Neural crest cell (in vitro differentiated cells): ENCODE measurements at regions not wholly inside any gene's neighbourhood (a gene's known extent, or its start where the extent isn't known, plus 50 kb on each side); places are given as distances from the start of the nearest gene placed in this dataset.

ENCODE experiments used
- DNase-seq: peaks from one replicate; pipeline ENCODE4 v3.0.0; 2021; ENCODE audit warnings: low read depth, mixed read lengths, low spot score
- H3K27ac Mint-ChIP-seq: one replicate; pipeline ENCODE4 v1.8.0; 2021; ENCODE audit warnings: mild to moderate bottlenecking, mixed read lengths; ENCODE audit not compliant: unreplicated experiment
- H3K27me3 Mint-ChIP-seq: 2 replicates; pipeline ENCODE4 v1.8.0; 2021; ENCODE audit warnings: low read depth, mild to moderate bottlenecking, mixed read lengths
- H3K36me3 Mint-ChIP-seq: 2 replicates; pipeline ENCODE4 v1.8.0; 2021; ENCODE audit warnings: low read depth, mild to moderate bottlenecking, mixed read lengths
- H3K4me1 Mint-ChIP-seq: 2 replicates; pipeline ENCODE4 v1.8.0; 2021; ENCODE audit warnings: mixed read lengths
- H3K4me3 Mint-ChIP-seq: one replicate; pipeline ENCODE4 v1.8.0; 2021; ENCODE audit warnings: mild to moderate bottlenecking, mixed read lengths
- H3K9me3 Mint-ChIP-seq: 2 replicates; pipeline ENCODE4 v1.8.0; 2021; ENCODE audit warnings: mixed read lengths
- TF ChIP-seq, protein P1 (sequence below): fragments of 200-600 bp; sonication (generic); conservative IDR thresholded peaks from 2 replicates; pipeline ENCODE4 v1.5.0; 2021; ENCODE audit warnings: antibody characterized with exemption, mild to moderate bottlenecking

DNA sequence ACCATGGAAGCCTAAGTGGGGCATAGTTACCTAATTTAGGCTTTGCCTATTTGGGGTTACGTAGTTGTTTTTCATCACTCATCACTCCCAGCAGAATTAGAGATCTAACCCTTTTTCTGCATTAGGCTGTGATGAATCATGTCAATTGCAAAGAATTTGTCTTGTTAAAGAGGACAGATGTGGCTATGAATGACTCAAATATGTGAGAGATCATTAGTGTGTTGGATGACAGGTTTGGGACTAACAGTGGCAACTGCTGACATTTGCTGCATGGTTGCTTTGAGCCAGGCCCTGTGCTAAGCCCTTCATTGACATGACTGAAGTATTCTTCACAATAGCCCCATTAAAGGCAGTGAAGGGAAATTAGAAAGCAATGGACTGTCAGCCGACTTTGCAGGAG, 83.4 kb upstream of the BMPER start:
- TF ChIP-seq, protein P1, sequence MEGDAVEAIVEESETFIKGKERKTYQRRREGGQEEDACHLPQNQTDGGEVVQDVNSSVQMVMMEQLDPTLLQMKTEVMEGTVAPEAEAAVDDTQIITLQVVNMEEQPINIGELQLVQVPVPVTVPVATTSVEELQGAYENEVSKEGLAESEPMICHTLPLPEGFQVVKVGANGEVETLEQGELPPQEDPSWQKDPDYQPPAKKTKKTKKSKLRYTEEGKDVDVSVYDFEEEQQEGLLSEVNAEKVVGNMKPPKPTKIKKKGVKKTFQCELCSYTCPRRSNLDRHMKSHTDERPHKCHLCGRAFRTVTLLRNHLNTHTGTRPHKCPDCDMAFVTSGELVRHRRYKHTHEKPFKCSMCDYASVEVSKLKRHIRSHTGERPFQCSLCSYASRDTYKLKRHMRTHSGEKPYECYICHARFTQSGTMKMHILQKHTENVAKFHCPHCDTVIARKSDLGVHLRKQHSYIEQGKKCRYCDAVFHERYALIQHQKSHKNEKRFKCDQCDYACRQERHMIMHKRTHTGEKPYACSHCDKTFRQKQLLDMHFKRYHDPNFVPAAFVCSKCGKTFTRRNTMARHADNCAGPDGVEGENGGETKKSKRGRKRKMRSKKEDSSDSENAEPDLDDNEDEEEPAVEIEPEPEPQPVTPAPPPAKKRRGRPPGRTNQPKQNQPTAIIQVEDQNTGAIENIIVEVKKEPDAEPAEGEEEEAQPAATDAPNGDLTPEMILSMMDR = no peak
- Mint-ChIP-seq H3K9me3 (peaks cover 2% of the 10 kb centered on the region), H3K36me3 (no peaks in the 10 kb centered on the region), H3K4me3 (no peak overlapping the region), H3K4me1 (no peaks in the 10 kb centered on the region), H3K27me3 (peaks cover 10% of the 10 kb centered on the region), H3K27ac (no peak overlapping the region)
- DNase-seq = no peak

DNA sequence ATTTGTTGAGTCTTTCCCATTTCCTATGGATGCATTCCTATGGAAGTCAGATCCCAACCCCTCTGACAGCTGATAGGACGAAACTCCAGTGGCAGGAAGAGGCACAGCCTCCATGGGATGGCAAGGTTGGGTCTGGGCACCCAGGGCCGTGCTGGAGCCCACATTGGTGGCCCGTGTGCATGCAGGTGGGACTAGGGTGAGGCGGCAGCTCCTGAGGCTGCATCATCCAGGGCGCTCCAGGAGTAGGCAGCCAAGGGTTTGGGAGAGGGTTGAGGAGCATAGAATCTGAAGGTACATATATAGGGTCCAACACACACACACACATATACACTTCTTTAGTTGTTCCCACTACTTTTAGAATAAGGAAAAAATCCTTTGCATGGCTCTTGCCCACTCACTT, 81.4 kb upstream of the BMPER start:
- Mint-ChIP-seq H3K36me3 (no peaks in the 10 kb centered on the region), H3K4me1 (no peaks in the 10 kb centered on the region), H3K4me3 (no peak overlapping the region), H3K9me3 (peaks cover 4% of the 10 kb centered on the region), H3K27me3 (peaks cover 4% of the 10 kb centered on the region), H3K27ac (no peak overlapping the region)
- TF ChIP-seq, protein P1 = no peak
- no peak for DNase-seq

DNA sequence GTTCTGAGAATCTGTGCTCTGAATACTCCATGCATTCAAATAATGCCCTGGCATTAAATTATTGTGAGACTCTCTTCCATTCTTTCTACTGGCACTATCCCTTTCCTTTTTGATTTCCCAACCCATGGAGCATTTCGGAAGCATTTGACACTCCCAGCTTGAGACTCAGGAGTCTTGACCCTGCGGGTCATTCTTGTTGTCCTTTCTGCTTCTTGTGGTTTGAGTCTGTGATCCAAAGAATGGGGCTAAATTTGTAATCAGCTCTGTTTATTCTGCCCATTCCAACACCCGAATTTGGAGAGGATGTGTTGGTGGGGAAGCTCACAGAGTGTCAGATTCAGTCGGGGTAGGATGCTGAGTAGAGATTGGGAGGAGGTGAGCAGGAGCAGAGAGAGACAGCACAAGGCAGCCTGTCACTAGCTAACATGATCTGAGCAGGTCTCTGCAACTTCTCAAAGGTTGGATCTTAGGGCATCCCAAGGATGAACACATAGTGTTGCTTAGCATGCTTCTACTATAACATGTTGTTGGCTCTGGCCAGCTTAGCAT, 80.4 kb upstream of the BMPER start:
- Mint-ChIP-seq H3K27ac (no peak overlapping the region), H3K9me3 (peaks cover 4% of the 10 kb centered on the region), H3K4me3 (no peak overlapping the region), H3K27me3 (peaks cover 1% of the 10 kb centered on the region), H3K36me3 (no peaks in the 10 kb centered on the region), H3K4me1 (no peaks in the 10 kb centered on the region)
- TF ChIP-seq, protein P1 = no peak
- no peak for DNase-seq

DNA sequence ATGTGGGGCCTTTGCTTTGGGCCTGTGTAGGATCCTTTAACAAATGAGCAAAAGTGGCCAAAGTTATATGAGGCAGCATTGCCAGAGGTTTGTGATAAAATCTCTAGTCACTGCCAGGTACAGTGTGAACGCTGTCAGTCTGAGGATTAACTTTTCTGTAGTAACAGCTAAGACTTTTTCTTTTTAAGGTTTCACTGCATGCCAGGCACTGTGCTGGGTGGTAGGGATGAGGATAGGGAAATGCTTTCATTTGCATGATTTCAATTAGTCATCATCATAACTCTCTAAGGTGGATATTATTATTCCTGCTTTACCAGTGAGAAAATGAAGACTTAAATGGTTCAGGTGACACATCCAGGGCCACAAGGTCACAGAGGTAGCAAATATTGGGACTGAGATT, 79.7 kb upstream of the BMPER start:
- Mint-ChIP-seq H3K4me1 (no peaks in the 10 kb centered on the region), H3K9me3 (peaks cover 4% of the 10 kb centered on the region)

DNA sequence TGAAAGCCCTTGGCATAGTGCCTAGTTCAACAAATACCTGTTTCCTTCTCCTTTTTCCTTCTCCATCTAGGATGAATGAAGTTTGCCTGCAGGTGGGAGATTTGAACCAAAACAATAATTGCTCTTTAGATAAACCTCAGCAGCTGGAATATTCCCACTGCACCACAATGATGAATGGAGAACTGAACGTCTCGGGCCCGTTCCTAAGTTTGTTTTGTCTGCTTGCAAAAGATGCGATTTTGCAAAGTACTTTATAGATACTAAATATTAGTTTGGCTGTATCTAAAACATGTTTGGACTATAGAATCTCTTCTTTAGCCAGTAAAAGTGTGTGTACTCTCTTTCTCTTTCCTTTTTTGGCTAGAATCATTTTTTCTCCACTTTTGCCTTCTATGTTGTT, 75.8 kb upstream of the BMPER start:
- Mint-ChIP-seq H3K4me3 (no peak overlapping the region), H3K9me3 (peaks cover 2% of the 10 kb centered on the region), H3K4me1 (no peaks in the 10 kb centered on the region), H3K27ac (no peak overlapping the region), H3K36me3 (no peaks in the 10 kb centered on the region), H3K27me3 (peaks cover 3% of the 10 kb centered on the region)
- DNase-seq = no peak
- TF ChIP-seq, protein P1 = no peak

More for the DNA sequence above, 79.7 kb upstream of the BMPER start:
- no peak for DNase-seq
- H3K36me3 Mint-ChIP-seq = no peaks in the 10 kb centered on the region
- no peaks in the 10 kb centered on the region for H3K27me3 Mint-ChIP-seq
- TF ChIP-seq, protein P1 = no peak
- no peak overlapping the region for H3K4me3 Mint-ChIP-seq
- no peak overlapping the region for H3K27ac Mint-ChIP-seq
